MM.1S (cell line): ENCODE measurements at regions not wholly inside any gene's neighbourhood (a gene's known extent, or its start where the extent isn't known, plus 50 kb on each side); places are given as distances from the start of the nearest gene placed in this dataset.

Experiments
- EZH2 ChIP-seq: fragments of 300-600 bp; sonication (generic); optimal IDR thresholded peaks from 2 replicates; pipeline ENCODE3; 2017; ENCODE audit warnings: low read depth, mild to moderate bottlenecking, antibody characterized with exemption, low read length, mixed read lengths
- EZH2phosphoT487 ChIP-seq: fragments of 300-600 bp; sonication (generic); IDR thresholded peaks from 2 replicates; pipeline ENCODE4 v1.6.1; 2018; ENCODE audit warnings: antibody characterized with exemption, low read length
- TF ChIP-seq, protein P1 (sequence below): fragments of 300-600 bp; sonication (generic); IDR thresholded peaks from 2 replicates; pipeline ENCODE4 v1.5.1; 2016; ENCODE audit warnings: antibody characterized with exemption, low read length, mixed read lengths

DNA sequence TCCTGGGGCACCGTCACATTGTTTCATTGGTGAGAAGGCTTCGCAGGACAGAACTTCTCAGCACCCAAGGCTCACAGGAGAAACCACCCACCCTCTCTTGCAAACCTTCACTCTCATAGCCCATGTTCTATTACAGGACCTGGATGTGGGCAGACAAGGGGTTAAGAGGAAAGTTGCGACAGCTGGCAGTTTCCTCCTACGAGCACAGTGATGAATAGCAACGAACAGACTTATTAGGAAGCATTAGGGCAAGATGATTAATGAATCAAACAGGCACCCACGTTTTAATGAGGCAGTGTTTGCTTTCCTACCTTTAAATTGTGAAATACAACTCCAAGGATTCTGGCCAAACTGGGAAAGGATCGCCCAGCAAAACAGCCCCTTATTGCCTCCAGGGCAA lies 339.3 kb downstream of the DRD1 start:
- TF ChIP-seq EZH2phosphoT487 = no peak
- TF ChIP-seq EZH2 = no peak
- TF ChIP-seq, protein P1, sequence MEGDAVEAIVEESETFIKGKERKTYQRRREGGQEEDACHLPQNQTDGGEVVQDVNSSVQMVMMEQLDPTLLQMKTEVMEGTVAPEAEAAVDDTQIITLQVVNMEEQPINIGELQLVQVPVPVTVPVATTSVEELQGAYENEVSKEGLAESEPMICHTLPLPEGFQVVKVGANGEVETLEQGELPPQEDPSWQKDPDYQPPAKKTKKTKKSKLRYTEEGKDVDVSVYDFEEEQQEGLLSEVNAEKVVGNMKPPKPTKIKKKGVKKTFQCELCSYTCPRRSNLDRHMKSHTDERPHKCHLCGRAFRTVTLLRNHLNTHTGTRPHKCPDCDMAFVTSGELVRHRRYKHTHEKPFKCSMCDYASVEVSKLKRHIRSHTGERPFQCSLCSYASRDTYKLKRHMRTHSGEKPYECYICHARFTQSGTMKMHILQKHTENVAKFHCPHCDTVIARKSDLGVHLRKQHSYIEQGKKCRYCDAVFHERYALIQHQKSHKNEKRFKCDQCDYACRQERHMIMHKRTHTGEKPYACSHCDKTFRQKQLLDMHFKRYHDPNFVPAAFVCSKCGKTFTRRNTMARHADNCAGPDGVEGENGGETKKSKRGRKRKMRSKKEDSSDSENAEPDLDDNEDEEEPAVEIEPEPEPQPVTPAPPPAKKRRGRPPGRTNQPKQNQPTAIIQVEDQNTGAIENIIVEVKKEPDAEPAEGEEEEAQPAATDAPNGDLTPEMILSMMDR = no peak
